Heart left ventricle (tissue), 13 donors: ENCODE measurements at regions not wholly inside any gene's neighbourhood (a gene's known extent, or its start where the extent isn't known, plus 50 kb on each side); places are given as distances from the start of the nearest gene placed in this dataset.

Experiments used
- POLR2A ChIP-seq, 2 donors: fragments of 450-650 bp; IDR thresholded peaks; one replicate each; pipeline ENCODE4 v1.6.1; 2017; ENCODE audit warnings: antibody characterized with exemption in 2 of 2, mild to moderate bottlenecking in 2 of 2, moderate library complexity in 2 of 2
- TF ChIP-seq, protein P1 (sequence below), 12 donors: fragments of 200-600 bp; sonication (generic) in 4 of 12; IDR thresholded peaks; one replicate each; pipeline versions ENCODE4 v1.5.0 to v1.8.0; 2018 to 2022; ENCODE audit warnings: antibody characterized with exemption in 12 of 12, mild to moderate bottlenecking in 5 of 12
- donor health status: ischemic (EF 13 %, LVEDD 7.1; RV severe dilation, severe dysfunction).
- donor health status: DM: no; HTN: yes; CAD: no.
- donor health status: DM: no; HTN: no; CAD: no.
- donor health status: ischemic (EF 25% LVEDD 6.9; RV normal size, moderate dysfunction).
- donor health status: ischemic (EF 25% LVEDD 5.7; RV mildly dilated, moderate dysfunction).
- donor health status: ischemic (EF 35%, LVEDD 5.7; RV mildly dilated, moderate dysfunction).
- donor health status: nonischemic (EF 11% LVEDD 7.7; RV severe dilation, severe dysfunction).
- donor health status: DM: yes; HTN: yes; CAD: no.
- donor health status: PGD.
- donor health status: ischemic (EF 29% LVEDD 5.4; RV normal size, mild dysfunction).
- donor health status: nonischemic (EF 23%, LVEDD 6.1; RV moderate dilation, normal function).

DNA sequence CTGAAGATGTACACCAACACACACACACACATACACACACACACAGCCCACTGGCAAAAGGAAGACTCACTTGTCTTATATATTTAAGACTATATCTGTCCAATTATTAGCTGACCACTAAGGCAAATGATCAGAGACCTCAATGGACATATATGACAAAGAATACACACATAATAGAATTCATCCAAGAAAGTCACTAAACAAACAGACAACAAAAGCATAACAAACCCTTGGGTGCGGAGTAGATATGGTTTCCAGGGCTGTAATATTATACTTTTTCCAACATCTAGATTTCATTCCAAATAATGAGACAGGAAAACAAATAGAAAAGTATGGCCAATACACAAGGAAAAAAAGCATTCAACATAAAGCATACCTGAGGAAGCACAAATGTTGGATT is 72.3 kb upstream of the PRICKLE2 start:
- TF ChIP-seq, protein P1, sequence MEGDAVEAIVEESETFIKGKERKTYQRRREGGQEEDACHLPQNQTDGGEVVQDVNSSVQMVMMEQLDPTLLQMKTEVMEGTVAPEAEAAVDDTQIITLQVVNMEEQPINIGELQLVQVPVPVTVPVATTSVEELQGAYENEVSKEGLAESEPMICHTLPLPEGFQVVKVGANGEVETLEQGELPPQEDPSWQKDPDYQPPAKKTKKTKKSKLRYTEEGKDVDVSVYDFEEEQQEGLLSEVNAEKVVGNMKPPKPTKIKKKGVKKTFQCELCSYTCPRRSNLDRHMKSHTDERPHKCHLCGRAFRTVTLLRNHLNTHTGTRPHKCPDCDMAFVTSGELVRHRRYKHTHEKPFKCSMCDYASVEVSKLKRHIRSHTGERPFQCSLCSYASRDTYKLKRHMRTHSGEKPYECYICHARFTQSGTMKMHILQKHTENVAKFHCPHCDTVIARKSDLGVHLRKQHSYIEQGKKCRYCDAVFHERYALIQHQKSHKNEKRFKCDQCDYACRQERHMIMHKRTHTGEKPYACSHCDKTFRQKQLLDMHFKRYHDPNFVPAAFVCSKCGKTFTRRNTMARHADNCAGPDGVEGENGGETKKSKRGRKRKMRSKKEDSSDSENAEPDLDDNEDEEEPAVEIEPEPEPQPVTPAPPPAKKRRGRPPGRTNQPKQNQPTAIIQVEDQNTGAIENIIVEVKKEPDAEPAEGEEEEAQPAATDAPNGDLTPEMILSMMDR (IDR thresholded peaks at IDR 0.05), result no peak
- no peak for TF ChIP-seq POLR2A (IDR thresholded peaks at IDR 0.05)
